GM21515 (cell line): ENCODE measurements at regions not wholly inside any gene's neighbourhood (a gene's known extent, or its start where the extent isn't known, plus 50 kb on each side); places are given as distances from the start of the nearest gene placed in this dataset.

Experiments
- ATAC-seq: cut with Tn5 transposase; IDR thresholded peaks from one replicate; pipeline ENCODE4 v1.9.1; 2021; ENCODE audit not compliant: unreplicated experiment

DNA sequence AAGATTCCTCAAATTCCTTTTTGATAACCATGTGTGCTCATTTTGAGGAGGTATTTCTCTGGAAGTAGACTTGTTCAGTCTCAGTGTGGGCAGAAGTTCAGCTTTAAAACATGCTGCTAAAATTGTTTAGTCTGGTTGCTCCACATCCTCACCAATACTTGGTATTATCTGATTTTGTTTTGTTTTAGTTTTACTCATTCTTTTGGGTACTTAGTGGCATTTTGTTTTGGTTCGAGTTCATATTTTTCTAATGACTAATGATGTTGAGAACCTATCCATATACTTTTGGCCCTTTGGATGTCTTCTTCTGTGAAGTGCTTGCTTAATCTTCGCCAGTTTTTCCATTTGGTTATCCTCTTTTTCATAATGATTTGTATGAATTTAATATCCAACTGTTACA, 694.2 kb upstream of the FZD8 start:
- no peak for ATAC-seq

DNA sequence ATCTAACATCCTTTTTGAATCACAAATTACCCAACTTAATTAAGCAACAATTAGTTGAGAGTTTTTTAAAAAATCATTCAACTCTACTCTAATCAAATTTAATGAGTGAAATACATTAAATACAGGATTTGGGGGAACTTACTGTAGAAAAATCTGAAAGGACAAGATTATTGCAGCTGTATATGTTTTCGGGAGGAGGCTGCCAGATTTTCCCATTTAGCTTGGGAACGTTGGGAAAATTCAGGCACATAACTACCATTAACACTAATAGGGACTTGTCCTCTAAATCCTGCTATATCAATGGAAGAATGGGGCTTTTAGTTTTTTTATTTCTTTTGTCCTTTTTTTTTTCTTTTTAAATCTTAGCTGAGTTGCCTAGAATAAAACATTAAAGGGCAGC, 691.4 kb upstream of the FZD8 start:
- no peak for ATAC-seq

DNA sequence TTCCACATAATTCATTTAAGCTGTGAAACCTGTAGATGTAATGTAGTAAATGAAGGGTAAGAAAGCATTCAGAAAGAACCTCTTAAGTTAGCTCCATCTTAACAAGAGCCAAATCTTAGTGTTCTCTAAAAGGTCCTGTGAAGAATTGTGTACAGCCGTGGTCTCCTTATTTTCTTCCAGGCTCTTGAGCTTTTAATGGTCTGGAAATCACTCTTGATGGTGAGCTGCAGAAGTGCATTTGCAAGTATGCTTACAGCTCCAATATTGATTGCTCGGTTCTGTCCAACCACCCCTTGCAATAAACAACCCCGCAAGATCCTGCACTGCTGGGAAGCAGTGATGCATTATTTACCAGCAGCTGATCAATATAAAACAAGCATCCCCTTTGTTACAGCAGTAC, 690.8 kb upstream of the FZD8 start:
- ATAC-seq, result no peak

DNA sequence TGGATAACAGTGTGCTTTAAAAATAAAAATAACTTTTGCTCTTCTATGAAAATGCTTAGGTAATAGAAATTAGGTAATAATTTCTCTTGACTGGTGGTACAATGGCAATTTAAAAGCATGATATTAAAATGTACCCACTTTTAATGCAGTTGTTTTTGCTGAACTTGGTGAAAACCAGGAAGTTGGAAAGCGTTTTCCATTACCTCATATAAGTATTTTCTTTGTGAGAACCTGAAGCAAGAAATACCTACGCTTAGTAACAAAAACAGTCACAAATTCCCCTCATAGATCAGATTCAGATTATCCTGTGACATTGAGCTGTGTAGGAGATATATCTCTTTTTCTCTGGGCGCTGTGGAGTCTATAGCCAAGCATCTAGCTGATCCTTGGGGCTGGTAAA, 689.0 kb upstream of the FZD8 start:
- no peak for ATAC-seq

DNA sequence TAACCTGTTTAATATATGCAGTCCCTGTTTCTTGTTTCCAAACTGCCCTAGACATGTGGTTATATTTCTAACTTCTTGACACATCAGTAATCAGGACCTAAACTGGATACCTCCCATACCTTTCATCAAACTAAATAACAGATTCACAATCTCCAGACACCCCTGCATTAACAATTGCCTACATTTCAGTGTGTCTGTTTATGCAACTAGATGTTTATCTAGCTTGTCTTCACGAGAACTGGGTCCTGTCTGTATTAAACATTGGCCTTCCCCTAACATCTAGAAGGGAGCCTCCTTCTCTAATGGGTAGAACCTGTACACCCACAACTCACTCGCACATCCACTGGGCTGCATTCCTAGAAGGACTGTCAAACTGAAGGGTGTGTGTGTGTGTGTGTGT, 683.7 kb upstream of the FZD8 start:
- ATAC-seq, result no peak

GRCh38 chr10:36324831-36325230, 682.7 kb upstream of the FZD8 start:
- ATAC-seq, result no peak

DNA sequence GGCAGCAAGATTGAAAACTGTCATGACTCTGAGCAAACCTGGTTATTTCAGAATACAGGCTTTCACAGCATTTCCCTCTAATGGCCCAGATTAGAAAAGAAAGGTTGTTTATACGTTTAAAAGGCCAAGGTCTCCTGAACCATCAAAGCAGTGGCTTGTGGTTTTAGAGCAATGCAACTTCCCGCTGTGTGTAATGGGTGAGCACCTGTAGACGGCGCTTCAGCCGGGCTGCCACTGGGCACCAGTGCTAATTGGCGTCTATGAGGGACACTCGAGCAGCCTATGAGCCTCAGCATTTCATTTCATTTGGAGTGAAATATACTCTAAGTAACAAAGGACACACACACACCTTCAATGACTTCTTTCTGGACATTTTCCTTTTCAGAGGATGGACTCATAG, 671.0 kb upstream of the FZD8 start:
- no peak for ATAC-seq

DNA sequence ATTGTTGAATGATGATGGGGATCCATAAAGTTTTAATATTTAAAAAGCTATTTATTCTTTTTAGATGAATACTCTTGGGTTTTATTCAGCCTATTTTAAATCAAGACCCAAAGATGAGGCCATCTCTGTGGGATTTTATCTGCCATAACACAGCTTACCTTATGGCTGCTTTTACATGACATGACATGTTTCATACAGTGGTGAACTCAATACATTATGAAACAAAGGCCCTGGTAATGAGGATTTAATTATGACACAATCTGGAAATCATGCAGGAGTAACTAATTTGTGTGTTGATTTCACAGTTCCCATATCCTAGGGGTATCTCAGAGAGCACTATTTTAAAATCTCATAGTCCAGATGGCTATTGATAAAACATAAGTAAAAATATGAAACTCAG, 661.8 kb upstream of the FZD8 start:
- no peak for ATAC-seq

GRCh38 chr10:36302086-36302485, 660.0 kb upstream of the FZD8 start:
- no peak for ATAC-seq

DNA sequence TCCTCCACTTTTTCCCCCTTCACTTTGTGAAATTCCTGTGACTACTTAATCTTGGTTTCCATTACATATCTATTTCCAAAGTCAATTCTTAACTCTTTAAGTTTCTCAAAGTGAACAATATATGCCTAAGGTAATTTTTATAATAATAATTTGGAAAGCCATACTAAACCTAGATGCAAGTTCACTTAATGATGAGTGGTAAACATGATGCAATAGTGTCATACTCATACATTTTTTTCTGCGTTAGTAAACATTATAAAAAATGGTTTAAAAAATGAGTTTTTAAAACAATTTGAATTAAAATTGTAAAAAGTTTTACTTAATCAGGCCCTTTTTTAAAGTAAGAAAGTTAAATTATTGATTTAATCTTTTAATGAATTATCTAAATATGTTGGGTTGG, 659.4 kb upstream of the FZD8 start:
- no peak for ATAC-seq

GRCh38 chr10:36301139-36301538, 659.0 kb upstream of the FZD8 start:
- no peak for ATAC-seq

DNA sequence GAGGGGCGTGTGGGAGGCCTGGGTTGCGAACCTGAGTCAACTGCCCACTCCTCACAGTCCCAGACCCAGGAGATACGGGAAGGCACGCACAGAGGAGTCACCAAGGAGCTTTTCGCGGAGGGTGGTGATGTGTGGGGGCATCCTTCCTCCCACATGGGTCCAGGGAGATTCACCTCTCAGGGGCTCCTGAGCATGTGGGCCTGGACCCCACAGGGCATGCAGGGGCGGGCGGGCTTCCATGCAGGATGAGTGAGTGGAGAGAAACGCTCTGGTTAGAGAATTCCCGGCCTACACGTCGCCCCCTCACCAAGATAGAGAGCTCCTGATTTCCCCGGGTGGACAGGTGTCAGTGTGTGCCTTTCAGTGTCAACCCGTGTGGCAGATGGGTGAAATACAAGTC, 641.7 kb upstream of the FZD8 start:
- ATAC-seq, result no peak

DNA sequence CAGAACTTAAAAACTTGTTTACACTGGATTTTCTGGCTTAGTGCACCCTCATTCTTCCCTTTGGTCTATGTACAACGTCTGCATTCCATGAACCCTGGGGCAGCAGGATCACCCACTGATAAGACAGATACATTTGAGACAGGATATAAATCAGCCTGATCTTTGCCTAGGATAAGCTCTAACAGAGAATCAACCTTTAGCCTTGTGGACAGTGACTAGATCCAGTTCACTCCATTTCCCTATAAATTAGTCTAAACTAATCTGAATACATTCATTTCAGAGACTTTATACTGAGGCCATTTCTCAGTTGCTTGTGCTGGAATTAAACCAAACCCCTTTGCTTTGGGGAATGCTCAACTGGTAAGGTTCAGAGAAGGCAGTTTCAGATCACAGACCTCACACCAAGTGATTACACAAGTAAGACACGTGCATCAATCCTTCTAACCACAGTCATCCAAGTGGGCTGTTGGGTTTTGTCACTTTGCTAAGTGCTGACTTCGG, 639.8 kb upstream of the FZD8 start:
- ATAC-seq, result no peak

GRCh38 chr10:36280890-36281499, 638.9 kb upstream of the FZD8 start:
- no peak for ATAC-seq

DNA sequence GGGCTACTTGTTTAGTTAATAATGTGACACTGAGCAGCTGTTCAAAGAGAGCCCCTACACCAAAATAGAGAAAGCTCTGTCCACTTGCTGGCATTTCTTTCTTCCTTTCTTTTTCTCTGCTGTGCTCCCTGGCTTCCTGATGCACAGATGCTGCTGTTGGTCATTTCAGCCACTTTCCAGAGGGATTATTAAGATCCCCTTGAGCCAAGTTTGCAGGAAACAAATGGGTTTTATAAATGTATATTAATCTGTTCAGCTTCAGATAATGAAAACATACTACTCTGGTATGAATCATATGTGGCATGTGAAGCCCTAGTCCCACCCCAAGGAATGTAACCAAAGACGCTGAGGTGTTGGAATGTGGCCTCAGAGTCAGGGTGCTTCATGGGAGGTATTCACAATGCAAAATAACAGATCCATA, 638.2 kb upstream of the FZD8 start:
- no peak for ATAC-seq

DNA sequence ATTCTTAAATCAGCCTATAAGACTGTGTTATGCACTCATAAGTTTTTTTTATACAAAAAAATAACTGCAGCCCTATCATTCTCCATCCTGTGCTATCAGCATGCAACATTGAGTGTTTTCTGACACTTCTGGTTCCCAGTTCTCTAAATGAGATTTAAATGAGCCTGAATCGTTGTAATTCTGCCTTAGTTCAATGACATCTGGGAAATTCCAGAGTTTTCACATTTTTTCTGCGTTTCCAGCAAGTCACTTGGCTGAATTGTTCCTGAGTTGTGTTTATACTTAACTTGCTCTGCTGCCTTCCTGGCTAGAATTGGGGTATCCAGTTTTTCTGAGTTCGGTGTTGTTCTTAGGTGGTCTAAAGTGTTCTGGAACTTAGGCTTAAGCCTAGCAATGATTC, 636.1 kb upstream of the FZD8 start:
- ATAC-seq, result no peak

GRCh38 chr10:36277459-36277858, 635.4 kb upstream of the FZD8 start:
- ATAC-seq, result no peak

DNA sequence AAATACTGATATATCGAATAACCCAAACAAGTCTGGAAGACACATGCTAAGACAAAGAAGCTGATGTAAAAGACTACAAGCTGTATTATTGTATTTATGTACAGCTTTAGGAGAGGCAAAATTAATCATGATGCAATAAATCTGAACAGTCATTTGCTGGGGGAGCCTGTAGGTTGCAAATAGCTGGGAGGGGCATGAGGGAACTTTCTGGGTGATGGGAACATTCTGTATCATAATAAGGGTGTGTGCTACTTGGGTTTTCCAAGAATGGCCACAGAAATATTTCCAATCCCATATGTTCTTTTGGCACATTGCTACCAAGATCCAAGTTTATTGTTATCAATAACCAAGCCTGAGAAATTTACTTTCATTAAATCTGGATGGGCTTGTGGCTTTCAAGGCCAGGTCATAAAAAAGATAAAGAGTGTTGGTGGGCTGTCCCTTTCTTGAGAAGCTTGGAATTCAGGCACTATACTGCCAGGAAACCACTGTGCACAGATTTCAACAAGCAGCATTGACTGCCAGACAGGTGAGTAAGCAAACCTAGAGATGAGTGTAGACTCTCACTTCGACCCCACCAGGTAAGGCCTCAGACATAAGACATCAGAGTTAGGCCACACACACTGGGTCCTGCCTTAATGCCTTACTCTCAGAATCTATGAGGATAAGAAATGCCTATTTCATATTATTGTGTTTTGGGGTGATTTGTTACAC, 629.7 kb upstream of the FZD8 start:
- no peak for ATAC-seq

- ATAC-seq, result no peak
Measured at GRCh38 chr10:36269222-36269621, 627.1 kb upstream of the FZD8 start.

DNA sequence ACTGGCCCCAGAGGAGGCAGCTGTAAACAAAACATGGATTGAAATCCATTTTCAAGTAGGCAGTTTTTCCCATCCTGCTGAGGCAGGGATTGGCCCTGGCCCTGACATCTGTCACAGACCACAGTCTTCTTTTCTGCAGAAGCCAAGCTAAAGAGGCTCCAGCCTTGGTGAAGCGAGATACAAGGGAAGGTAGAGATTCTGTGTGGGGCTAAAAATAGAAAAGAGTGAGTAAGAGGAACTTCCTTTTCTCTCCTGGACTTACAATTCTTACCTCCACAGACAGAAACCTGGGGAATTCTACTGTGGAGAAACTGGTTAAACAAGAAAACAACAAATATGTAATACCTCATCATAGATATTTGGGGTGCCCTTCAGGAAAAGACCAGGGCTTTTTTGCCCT, 624.8 kb upstream of the FZD8 start:
- no peak for ATAC-seq

GRCh38 chr10:36265741-36266140, 623.6 kb upstream of the FZD8 start:
- ATAC-seq, result no peak

GRCh38 chr10:36263871-36264270, 621.8 kb upstream of the FZD8 start:
- ATAC-seq, result no peak

DNA sequence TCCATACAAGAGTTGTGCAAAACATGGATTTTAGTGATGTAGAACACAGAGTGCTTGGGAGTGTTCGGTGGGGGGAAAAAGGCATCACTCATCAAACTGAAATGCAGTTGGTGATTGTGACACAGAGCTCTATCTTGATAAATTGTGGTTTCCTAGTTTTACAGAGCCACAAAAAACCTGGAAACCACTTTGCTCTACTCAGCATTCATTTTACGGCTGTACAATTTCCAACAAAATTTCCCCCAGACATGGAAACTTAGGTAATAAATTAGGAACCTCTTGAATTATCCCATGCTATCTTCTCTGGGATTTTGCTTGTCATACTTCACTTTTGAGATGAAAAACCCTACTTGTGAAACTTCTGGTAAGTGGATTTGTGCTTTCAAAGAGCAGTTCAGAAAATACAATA, 614.9 kb upstream of the FZD8 start:
- no peak for ATAC-seq
